ENCODE measurements at regions not wholly inside any gene's neighbourhood (a gene's known extent, or its start where the extent isn't known, plus 50 kb on each side); places are given as distances from the start of the nearest gene placed in this dataset.

DNA sequence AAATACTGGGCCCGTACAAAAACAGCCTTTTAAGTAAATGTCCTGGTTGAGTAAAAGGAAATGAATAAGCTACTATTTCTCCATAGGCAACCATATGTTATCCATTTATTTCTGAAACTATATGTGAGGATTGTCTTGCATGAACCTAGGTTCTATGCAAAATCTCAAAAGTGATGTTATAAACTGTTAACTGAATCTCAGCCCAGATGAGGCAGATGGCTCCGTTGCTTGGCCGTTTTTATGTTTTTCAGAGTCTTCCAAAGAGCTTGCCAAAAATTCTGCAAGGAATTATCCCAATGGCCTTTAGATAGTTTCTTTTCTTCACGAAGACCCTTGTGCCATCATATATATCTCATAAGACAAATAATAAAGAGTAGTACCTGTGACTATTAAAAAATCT lies 1669.5 kb upstream of the DDX18 start:
- FAIRE-seq, result no peak
- Histone ChIP-seq H3K9ac (ENCODE audit: control insufficient read depth, extremely low read depth, insufficient read depth, low read length) (no peak overlapping the region), H3K79me2 (ENCODE audit: control insufficient read depth, insufficient read depth, low read length) (no peaks in the 10 kb centered on the region), H3K4me2 (ENCODE audit: control insufficient read depth, extremely low read depth, insufficient read depth, low read depth, low read length) (no peak overlapping the region), H3K4me3 (ENCODE audit: control insufficient read depth in 2 of 3, extremely low read depth in 1 of 3, insufficient read depth in 2 of 3, low read depth in 1 of 3, low read length in 3 of 3) (no peak overlapping the region), H3K4me1 (ENCODE audit: control insufficient read depth, extremely low read depth, insufficient read depth, low read length) (no peaks in the 10 kb centered on the region), H3K36me3 (ENCODE audit: control insufficient read depth in 2 of 2, extremely low read depth in 1 of 2, insufficient read depth in 2 of 2, low read length in 2 of 2) (no peaks in the 10 kb centered on the region), H3K9me1 (ENCODE audit: control insufficient read depth, extremely low read depth, insufficient read depth, low read length) (no peaks in the 10 kb centered on the region), H2AFZ (ENCODE audit: control insufficient read depth, low read length) (no peak overlapping the region), H3K27me3 (ENCODE audit: control insufficient read depth, extremely low read depth, insufficient read depth, low read length) (no peaks in the 10 kb centered on the region), H3K9me3 (ENCODE audit: control insufficient read depth, low read depth, low read length) (no peaks in the 10 kb centered on the region), H3K27ac (ENCODE audit: control insufficient read depth, insufficient read depth, low read length) (no peak overlapping the region), H4K20me1 (ENCODE audit: control insufficient read depth, extremely low read depth, insufficient read depth, low read length) (no peaks in the 10 kb centered on the region)
- TF ChIP-seq CTCF (optimal IDR thresholded peaks at IDR 0.05 in 1 of 3, IDR thresholded peaks at IDR 0.05 in 1 of 3, conservative IDR thresholded peaks at IDR 0.05 in 1 of 3; ENCODE audit: extremely low read depth in 1 of 3, insufficient read depth in 2 of 3, low read length in 3 of 3) (no peak), EZH2 (IDR thresholded peaks at IDR 0.05; ENCODE audit: low read length) (no peak)
- DNase-seq (ENCODE audit: low read depth, low spot score), result no peak
- dilution Hi-C loops (cut with MboI; ENCODE audit: extremely low pct_ligation_motif_present, low sequenced_read_pairs), result no loop called here

DNA sequence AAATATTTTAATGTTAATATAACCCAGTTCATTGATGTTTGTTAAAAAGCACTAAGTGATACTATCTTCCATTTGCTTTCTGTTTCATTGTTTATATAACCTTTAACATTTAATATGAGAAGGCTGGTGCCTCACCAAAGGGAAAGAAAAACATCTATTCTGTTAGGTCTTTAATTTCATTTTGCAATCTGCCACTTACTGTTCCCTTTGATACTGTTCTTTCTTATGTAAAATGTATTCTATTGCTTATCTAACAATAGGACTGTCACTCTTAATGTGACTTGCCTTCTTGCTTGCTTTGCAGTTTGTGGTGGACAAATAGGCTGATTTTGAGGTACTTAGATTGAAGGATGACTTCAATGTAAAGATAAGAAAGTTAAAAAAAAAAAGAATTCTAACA lies 1666.1 kb upstream of the DDX18 start:
- no peak overlapping the region for H3K27ac ChIP-seq (ENCODE audit: control insufficient read depth, insufficient read depth, low read length)
- H2AFZ ChIP-seq (ENCODE audit: control insufficient read depth, low read length), result no peak overlapping the region
- H3K9ac ChIP-seq (ENCODE audit: control insufficient read depth, extremely low read depth, insufficient read depth, low read length), result no peak overlapping the region
- H4K20me1 ChIP-seq (ENCODE audit: control insufficient read depth, extremely low read depth, insufficient read depth, low read length), result no peaks in the 10 kb centered on the region
- H3K79me2 ChIP-seq (ENCODE audit: control insufficient read depth, insufficient read depth, low read length), result no peaks in the 10 kb centered on the region
- DNase-seq (ENCODE audit: low read depth, low spot score) (no peak), FAIRE-seq (no peak)
- H3K9me1 ChIP-seq (ENCODE audit: control insufficient read depth, extremely low read depth, insufficient read depth, low read length), result no peaks in the 10 kb centered on the region
- H3K4me3 ChIP-seq (ENCODE audit: control insufficient read depth in 2 of 3, extremely low read depth in 1 of 3, insufficient read depth in 2 of 3, low read depth in 1 of 3, low read length in 3 of 3), result no peak overlapping the region
- H3K4me1 ChIP-seq (ENCODE audit: control insufficient read depth, extremely low read depth, insufficient read depth, low read length), result no peaks in the 10 kb centered on the region
- dilution Hi-C loops (cut with MboI; ENCODE audit: extremely low pct_ligation_motif_present, low sequenced_read_pairs), result no loop called here
- H3K4me2 ChIP-seq (ENCODE audit: control insufficient read depth, extremely low read depth, insufficient read depth, low read depth, low read length), result no peak overlapping the region
- TF ChIP-seq EZH2 (IDR thresholded peaks at IDR 0.05; ENCODE audit: low read length) (no peak), CTCF (optimal IDR thresholded peaks at IDR 0.05 in 1 of 3, IDR thresholded peaks at IDR 0.05 in 1 of 3, conservative IDR thresholded peaks at IDR 0.05 in 1 of 3; ENCODE audit: extremely low read depth in 1 of 3, insufficient read depth in 2 of 3, low read length in 3 of 3) (no peak)
- no peaks in the 10 kb centered on the region for H3K27me3 ChIP-seq (ENCODE audit: control insufficient read depth, extremely low read depth, insufficient read depth, low read length)
- no peaks in the 10 kb centered on the region for H3K9me3 ChIP-seq (ENCODE audit: control insufficient read depth, low read depth, low read length)
- no peaks in the 10 kb centered on the region for H3K36me3 ChIP-seq (ENCODE audit: control insufficient read depth in 2 of 2, extremely low read depth in 1 of 2, insufficient read depth in 2 of 2, low read length in 2 of 2)
